ENCODE measurements at regions not wholly inside any gene's neighbourhood (a gene's known extent, or its start where the extent isn't known, plus 50 kb on each side); places are given as distances from the start of the nearest gene placed in this dataset.
A peak's percentile ranks its signal among the peaks of the same experiment; 100 is the strongest.
"Not testable (repeated sequence)": the region's sequence is repeated elsewhere in the genome, so short reads cannot be mapped to it uniquely, and the experiment has no call there.

DNA sequence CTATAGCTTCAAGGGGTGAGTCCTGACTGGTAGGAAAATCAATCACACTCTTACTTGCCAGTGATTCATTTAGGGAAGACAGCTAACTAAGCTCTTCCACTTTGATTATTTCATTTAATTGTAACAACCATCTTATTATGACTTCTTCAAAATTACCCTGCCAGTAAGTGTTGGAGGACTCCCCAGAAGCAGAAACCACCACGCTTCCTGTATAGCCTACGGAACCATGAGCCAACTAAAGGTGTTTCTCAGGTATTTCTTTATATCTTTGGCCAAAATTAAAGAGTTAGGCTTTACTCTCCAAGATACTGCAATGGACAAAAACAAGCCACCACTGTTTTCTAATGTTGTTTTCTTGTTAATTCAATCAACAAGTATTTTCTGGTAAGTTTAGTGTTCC is 61.0 kb downstream of the FOXD4L5 start:
- intact Hi-C loops (cut with DNase I); H3K4me3 ChIP-seq; DNase-seq (ENCODE audit: low spot score in 2 of 2); H3K27ac ChIP-seq; H3K27me3 ChIP-seq; H3K4me1 ChIP-seq; H3K9me3 ChIP-seq; H3K36me3 ChIP-seq: not testable (repeated sequence)

DNA sequence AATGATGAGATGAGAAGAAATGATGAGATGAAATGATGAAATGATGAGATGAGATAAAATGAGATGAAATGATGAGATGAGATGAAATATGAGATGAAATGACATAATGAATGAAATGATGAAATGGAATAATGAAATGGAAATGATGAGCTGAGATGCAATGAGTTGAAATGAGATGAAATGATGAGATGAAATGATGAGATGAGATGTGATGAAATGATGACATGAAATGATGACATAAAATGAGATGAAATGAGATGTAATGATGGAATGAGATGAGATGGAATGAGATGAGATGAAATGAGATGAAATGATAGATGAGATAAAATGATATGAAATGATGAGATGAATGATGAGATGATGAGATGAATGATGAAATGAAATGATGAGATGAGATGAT is 76.2 kb downstream of the FOXD4L5 start:
- H3K27ac ChIP-seq; H3K27me3 ChIP-seq; H3K4me1 ChIP-seq; intact Hi-C loops (cut with DNase I); H3K4me3 ChIP-seq; DNase-seq (ENCODE audit: low spot score in 2 of 2); H3K36me3 ChIP-seq; H3K9me3 ChIP-seq: not testable (repeated sequence)

DNA sequence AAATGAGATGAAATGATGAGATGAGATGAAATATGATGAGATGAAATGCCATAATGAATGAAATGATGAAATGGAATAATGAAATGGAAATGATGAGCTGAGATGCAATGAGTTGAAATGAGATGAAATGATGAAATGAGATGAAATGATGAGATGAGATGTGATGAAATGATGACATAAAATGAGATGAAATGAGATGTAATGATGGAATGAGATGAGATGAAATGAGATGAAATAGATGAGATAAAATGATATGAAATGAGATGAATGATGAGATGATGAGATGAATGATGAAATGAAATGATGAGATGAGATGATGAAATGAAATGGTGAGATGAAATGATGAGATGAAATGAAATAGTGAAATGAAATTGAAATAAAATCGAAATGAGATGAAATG is 77.7 kb downstream of the FOXD4L5 start:
- DNase-seq (ENCODE audit: low spot score in 2 of 2); H3K9me3 ChIP-seq; H3K4me3 ChIP-seq; intact Hi-C loops (cut with DNase I); H3K36me3 ChIP-seq; H3K27me3 ChIP-seq; H3K27ac ChIP-seq; H3K4me1 ChIP-seq: not testable (repeated sequence)

GRCh38 chr9:65205853-65206252 is 79.2 kb downstream of the FOXD4L5 start:
- DNase-seq (ENCODE audit: low spot score in 2 of 2); H3K27ac ChIP-seq; H3K4me1 ChIP-seq; H3K36me3 ChIP-seq; H3K4me3 ChIP-seq; H3K9me3 ChIP-seq; H3K27me3 ChIP-seq; intact Hi-C loops (cut with DNase I): not testable (repeated sequence)

DNA sequence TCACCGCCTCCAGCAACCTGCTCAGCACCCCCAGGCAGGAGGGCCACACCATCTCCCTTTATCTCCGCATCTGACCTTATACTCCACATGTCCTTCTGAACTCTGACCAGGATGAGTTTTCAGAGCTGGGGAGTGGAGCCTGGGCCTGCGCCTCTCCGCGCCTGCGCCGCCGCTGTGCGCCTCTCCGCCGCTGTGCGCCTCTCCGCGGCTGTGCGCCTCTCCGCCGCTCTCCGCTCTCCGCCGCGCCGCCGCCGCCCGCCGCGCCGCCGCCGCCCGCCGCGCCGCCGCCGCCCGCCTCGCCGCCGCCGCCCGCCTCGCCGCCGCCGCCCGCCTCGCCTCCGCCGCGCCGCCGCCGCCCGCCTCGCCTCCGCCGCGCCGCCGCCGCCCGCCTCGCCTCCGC is 89.2 kb downstream of the FOXD4L5 start:
- H3K4me1 ChIP-seq; H3K27me3 ChIP-seq; H3K9me3 ChIP-seq; H3K27ac ChIP-seq; H3K36me3 ChIP-seq; H3K4me3 ChIP-seq; intact Hi-C loops (cut with DNase I); DNase-seq (ENCODE audit: low spot score in 2 of 2): not testable (repeated sequence)

DNA sequence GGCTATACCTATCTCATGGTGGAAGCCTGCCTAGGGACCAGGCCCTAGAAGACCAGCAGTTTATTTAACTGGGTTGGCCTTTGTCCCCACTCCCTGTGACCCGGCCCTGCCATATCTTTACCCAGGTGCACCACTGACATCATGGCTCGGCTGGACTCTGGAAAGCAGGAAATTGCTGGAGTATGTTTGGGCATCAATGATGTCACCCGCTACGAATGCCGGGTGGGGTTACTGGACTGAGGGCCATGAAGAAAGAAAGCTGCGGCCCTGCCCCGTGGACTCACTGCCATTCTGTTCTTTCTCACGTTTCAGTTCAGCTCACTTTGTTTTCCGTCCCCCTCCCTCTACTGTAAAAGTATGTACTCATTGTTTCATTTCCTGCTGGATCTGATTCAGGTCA is 129.1 kb downstream of the FOXD4L5 start:
- H3K9me3 ChIP-seq; H3K4me3 ChIP-seq; H3K4me1 ChIP-seq; H3K27me3 ChIP-seq; H3K27ac ChIP-seq; H3K36me3 ChIP-seq; intact Hi-C loops (cut with DNase I): not testable (repeated sequence)
- DNase-seq (ENCODE audit: low spot score in 2 of 2): peak in 1 of 2 donors; percentile 12
